Stomach (tissue), 4 donors: ENCODE measurements at regions not wholly inside any gene's neighbourhood (a gene's known extent, or its start where the extent isn't known, plus 50 kb on each side); places are given as distances from the start of the nearest gene placed in this dataset.

ENCODE experiments used
- EP300 ChIP-seq: sonication (generic); formaldehyde crosslinking; IDR thresholded peaks from one replicate; pipeline ENCODE4 v1.6.1; 2017; ENCODE audit warnings: antibody characterized with exemption
- POLR2A ChIP-seq, 4 donors: fragments of 450-650 bp; IDR thresholded peaks; one replicate each; pipeline ENCODE4 v1.6.1; 2016; ENCODE audit warnings: antibody characterized with exemption in 4 of 4, control low read depth in 2 of 4, mild to moderate bottlenecking in 1 of 4, moderate library complexity in 1 of 4
- TF ChIP-seq, protein P1 (sequence below), 7 experiments: fragments of 450-650 bp in 4 of 7; fragments of 200-600 bp in 3 of 7; sonication (generic) in 3 of 7; IDR thresholded peaks; one replicate each; pipeline ENCODE4 v1.5.1; 2016 to 2019; ENCODE audit warnings: antibody characterized with exemption in 7 of 7, control low read depth in 2 of 7, mild to moderate bottlenecking in 1 of 7

DNA sequence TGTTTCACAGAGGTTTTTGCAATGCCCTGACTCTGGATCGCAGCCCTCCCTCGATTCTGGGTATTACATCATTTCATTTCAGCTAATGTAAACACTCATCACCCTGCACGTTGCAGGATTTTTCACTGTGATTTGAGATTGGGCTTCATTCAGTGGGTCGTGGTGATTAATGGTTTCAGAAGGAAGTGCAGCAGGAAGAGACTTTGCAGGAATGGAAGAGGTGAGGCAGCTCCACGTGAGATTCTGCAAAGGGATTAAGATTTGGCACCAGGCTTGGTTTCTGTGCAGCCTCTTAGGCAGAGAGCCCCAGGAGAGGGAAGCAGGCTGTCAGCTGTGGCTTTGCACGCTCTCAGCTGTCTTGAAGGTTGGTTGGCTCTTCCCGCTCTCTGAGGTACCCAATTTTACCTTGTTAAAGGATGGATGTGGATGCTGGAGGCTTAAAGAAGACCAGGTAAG is 95.2 kb downstream of the PLCE1 start:
- TF ChIP-seq, protein P1, sequence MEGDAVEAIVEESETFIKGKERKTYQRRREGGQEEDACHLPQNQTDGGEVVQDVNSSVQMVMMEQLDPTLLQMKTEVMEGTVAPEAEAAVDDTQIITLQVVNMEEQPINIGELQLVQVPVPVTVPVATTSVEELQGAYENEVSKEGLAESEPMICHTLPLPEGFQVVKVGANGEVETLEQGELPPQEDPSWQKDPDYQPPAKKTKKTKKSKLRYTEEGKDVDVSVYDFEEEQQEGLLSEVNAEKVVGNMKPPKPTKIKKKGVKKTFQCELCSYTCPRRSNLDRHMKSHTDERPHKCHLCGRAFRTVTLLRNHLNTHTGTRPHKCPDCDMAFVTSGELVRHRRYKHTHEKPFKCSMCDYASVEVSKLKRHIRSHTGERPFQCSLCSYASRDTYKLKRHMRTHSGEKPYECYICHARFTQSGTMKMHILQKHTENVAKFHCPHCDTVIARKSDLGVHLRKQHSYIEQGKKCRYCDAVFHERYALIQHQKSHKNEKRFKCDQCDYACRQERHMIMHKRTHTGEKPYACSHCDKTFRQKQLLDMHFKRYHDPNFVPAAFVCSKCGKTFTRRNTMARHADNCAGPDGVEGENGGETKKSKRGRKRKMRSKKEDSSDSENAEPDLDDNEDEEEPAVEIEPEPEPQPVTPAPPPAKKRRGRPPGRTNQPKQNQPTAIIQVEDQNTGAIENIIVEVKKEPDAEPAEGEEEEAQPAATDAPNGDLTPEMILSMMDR (IDR thresholded peaks at IDR 0.05), result no peak
- TF ChIP-seq EP300 (no peak), POLR2A (IDR thresholded peaks at IDR 0.05) (no peak)
